HEK293 (cell line): ENCODE measurements at regions not wholly inside any gene's neighbourhood (a gene's known extent, or its start where the extent isn't known, plus 50 kb on each side); places are given as distances from the start of the nearest gene placed in this dataset.

Source experiments
- CTCF ChIA-PET: fragments of 350-600 bp; formaldehyde crosslinking; extraction: SDS; loops from one replicate; lab custom pipeline; 2021; ENCODE audit warnings: antibody characterized with exemption; lab: Yijun Ruan, JAX
- POLR2A ChIA-PET: fragments of 300-600 bp; formaldehyde crosslinking; extraction: SDS; loops from one replicate; lab custom pipeline; 2020; ENCODE audit warnings: antibody characterized with exemption, inconsistent platforms; lab: Yijun Ruan, JAX
- H3K27ac ChIP-seq: fragments of 200-500 bp; sonication (Bioruptor generic); 2 replicates; pipeline ENCODE4 v1.5.1; 2014; ENCODE audit warnings: low read depth, low read length, control low read depth, inconsistent platforms; ENCODE audit errors: extremely low read depth
- H3K36me3 ChIP-seq, 2 experiments: fragments of 200-500 bp in 1 of 2; sonication (Bioruptor generic) in 1 of 2; 1 replicate in 1 of 2; 2 replicates in 1 of 2; pipeline ENCODE4 v1.5.1; 2014 to 2017; ENCODE audit warnings: inconsistent platforms in 2 of 2, low read length in 2 of 2; ENCODE audit not compliant: control insufficient read depth in 2 of 2, insufficient read depth in 1 of 2
- H3K4me1 ChIP-seq: fragments of 200-500 bp; sonication (Bioruptor generic); 2 replicates; pipeline ENCODE4 v1.5.1; 2014; ENCODE audit warnings: mild to moderate bottlenecking, low read length, inconsistent platforms; ENCODE audit not compliant: control insufficient read depth, insufficient read depth
- H3K4me3 ChIP-seq: 2 replicates; pipeline ENCODE4 v1.5.1; 2011; ENCODE audit warnings: low read depth, mild to moderate bottlenecking, control low read depth, low read length, moderate library complexity
- H3K9me3 ChIP-seq: fragments of 200-500 bp; sonication (Bioruptor generic); 2 replicates; pipeline ENCODE4 v1.5.1; 2014; ENCODE audit warnings: low read depth, low read length, inconsistent platforms; ENCODE audit not compliant: control insufficient read depth, insufficient read depth
- KLF8 ChIP-seq: fragments of 450-650 bp; formaldehyde crosslinking; IDR thresholded peaks from 2 replicates; pipeline ENCODE4 v1.5.1; 2016; ENCODE audit warnings: missing biosample characterization, missing genetic modification characterization
- OVOL3 ChIP-seq: fragments of 450-650 bp; formaldehyde crosslinking; IDR thresholded peaks from 2 replicates; pipeline ENCODE4 v1.5.1; 2016; ENCODE audit warnings: missing biosample characterization, missing genetic modification characterization
- RBAK ChIP-seq: fragments of 450-650 bp; formaldehyde crosslinking; IDR thresholded peaks from 2 replicates; pipeline ENCODE4 v1.5.1; 2016; ENCODE audit warnings: missing biosample characterization, missing genetic modification characterization
- SCRT1 ChIP-seq: fragments of 450-650 bp; formaldehyde crosslinking; IDR thresholded peaks from 2 replicates; pipeline ENCODE4 v1.5.1; 2016; ENCODE audit warnings: missing biosample characterization, missing genetic modification characterization, borderline replicate concordance
- SP7 ChIP-seq: fragments of 450-650 bp; formaldehyde crosslinking; IDR thresholded peaks from 2 replicates; pipeline ENCODE4 v1.5.1; 2016; ENCODE audit warnings: missing biosample characterization, missing genetic modification characterization
- ZNF202 ChIP-seq: fragments of 450-650 bp; formaldehyde crosslinking; IDR thresholded peaks from 2 replicates; pipeline ENCODE4 v1.5.1; 2016; ENCODE audit warnings: missing biosample characterization, missing genetic modification characterization, borderline replicate concordance
- ZNF211 ChIP-seq: fragments of 450-650 bp; formaldehyde crosslinking; IDR thresholded peaks from 2 replicates; pipeline ENCODE4 v1.5.1; 2016; ENCODE audit warnings: low read depth, missing biosample characterization, missing genetic modification characterization
- ZNF24 ChIP-seq: fragments of 450-650 bp; formaldehyde crosslinking; IDR thresholded peaks from 2 replicates; pipeline ENCODE4 v1.5.1; 2016; ENCODE audit warnings: missing biosample characterization, missing genetic modification characterization
- ZNF302 ChIP-seq: fragments of 450-650 bp; formaldehyde crosslinking; IDR thresholded peaks from 2 replicates; pipeline ENCODE4 v1.5.1; 2016; ENCODE audit warnings: missing biosample characterization, missing genetic modification characterization, low read depth
- ZNF354C ChIP-seq: fragments of 450-650 bp; formaldehyde crosslinking; IDR thresholded peaks from 2 replicates; pipeline ENCODE4 v1.5.1; 2016; ENCODE audit warnings: missing biosample characterization, missing genetic modification characterization, low read depth, borderline replicate concordance
- ZNF416 ChIP-seq: fragments of 450-650 bp; formaldehyde crosslinking; IDR thresholded peaks from 2 replicates; pipeline ENCODE4 v1.5.1; 2016; ENCODE audit warnings: missing biosample characterization, missing genetic modification characterization
- ZNF423 ChIP-seq: fragments of 450-650 bp; formaldehyde crosslinking; IDR thresholded peaks from 2 replicates; pipeline ENCODE4 v1.5.1; 2016; ENCODE audit warnings: missing biosample characterization, missing genetic modification characterization
- ZNF501 ChIP-seq: fragments of 450-650 bp; formaldehyde crosslinking; IDR thresholded peaks from 2 replicates; pipeline ENCODE4 v1.5.1; 2016; ENCODE audit warnings: missing biosample characterization, missing genetic modification characterization
- ZNF561 ChIP-seq: fragments of 450-650 bp; IDR thresholded peaks from 2 replicates; pipeline ENCODE4 v1.5.1; 2018; ENCODE audit warnings: missing biosample characterization, missing genetic modification characterization, borderline replicate concordance
- ZNF623 ChIP-seq: fragments of 450-650 bp; formaldehyde crosslinking; IDR thresholded peaks from 2 replicates; pipeline ENCODE4 v1.5.1; 2016; ENCODE audit warnings: missing biosample characterization, missing genetic modification characterization
- ZNF658 ChIP-seq: fragments of 450-650 bp; formaldehyde crosslinking; IDR thresholded peaks from 2 replicates; pipeline ENCODE4; 2016; ENCODE audit warnings: missing biosample characterization, missing genetic modification characterization
- ZNF660 ChIP-seq: fragments of 450-650 bp; IDR thresholded peaks from 2 replicates; pipeline ENCODE4 v1.5.1; 2018; ENCODE audit warnings: missing biosample characterization, mild to moderate bottlenecking, missing genetic modification characterization
- ZNF777 ChIP-seq: fragments of 450-650 bp; formaldehyde crosslinking; IDR thresholded peaks from 2 replicates; pipeline ENCODE4 v1.5.1; 2017; ENCODE audit warnings: missing biosample characterization, missing genetic modification characterization, borderline replicate concordance
- ZSCAN23 ChIP-seq: fragments of 450-650 bp; formaldehyde crosslinking; IDR thresholded peaks from 2 replicates; pipeline ENCODE4 v1.5.1; 2016; ENCODE audit warnings: missing biosample characterization, missing genetic modification characterization
- TF ChIP-seq, protein P1 (sequence below): fragments of 450-650 bp; formaldehyde crosslinking; IDR thresholded peaks from 2 replicates; pipeline ENCODE4 v1.5.1; 2016; ENCODE audit warnings: missing biosample characterization, missing genetic modification characterization
- TF ChIP-seq, protein P2 (sequence below): fragments of 450-650 bp; formaldehyde crosslinking; IDR thresholded peaks from 2 replicates; pipeline ENCODE4 v1.5.1; 2016; ENCODE audit warnings: missing biosample characterization, missing genetic modification characterization, borderline replicate concordance
- TF ChIP-seq, protein P3 (sequence below): fragments of 450-650 bp; formaldehyde crosslinking; IDR thresholded peaks from 2 replicates; pipeline ENCODE4 v1.5.1; 2016; ENCODE audit warnings: missing biosample characterization, missing genetic modification characterization
- TF ChIP-seq, protein P4 (sequence below): fragments of 450-650 bp; formaldehyde crosslinking; IDR thresholded peaks from 2 replicates; pipeline ENCODE4 v1.5.1; 2016; ENCODE audit warnings: missing biosample characterization, missing genetic modification characterization
- TF ChIP-seq, protein P5 (sequence below): fragments of 450-650 bp; formaldehyde crosslinking; IDR thresholded peaks from 2 replicates; pipeline ENCODE4 v1.5.1; 2016; ENCODE audit warnings: missing biosample characterization, missing genetic modification characterization
- TF ChIP-seq, protein P6 (sequence below): fragments of 450-650 bp; formaldehyde crosslinking; IDR thresholded peaks from 2 replicates; pipeline ENCODE4 v1.5.1; 2016; ENCODE audit warnings: missing biosample characterization, missing genetic modification characterization

DNA sequence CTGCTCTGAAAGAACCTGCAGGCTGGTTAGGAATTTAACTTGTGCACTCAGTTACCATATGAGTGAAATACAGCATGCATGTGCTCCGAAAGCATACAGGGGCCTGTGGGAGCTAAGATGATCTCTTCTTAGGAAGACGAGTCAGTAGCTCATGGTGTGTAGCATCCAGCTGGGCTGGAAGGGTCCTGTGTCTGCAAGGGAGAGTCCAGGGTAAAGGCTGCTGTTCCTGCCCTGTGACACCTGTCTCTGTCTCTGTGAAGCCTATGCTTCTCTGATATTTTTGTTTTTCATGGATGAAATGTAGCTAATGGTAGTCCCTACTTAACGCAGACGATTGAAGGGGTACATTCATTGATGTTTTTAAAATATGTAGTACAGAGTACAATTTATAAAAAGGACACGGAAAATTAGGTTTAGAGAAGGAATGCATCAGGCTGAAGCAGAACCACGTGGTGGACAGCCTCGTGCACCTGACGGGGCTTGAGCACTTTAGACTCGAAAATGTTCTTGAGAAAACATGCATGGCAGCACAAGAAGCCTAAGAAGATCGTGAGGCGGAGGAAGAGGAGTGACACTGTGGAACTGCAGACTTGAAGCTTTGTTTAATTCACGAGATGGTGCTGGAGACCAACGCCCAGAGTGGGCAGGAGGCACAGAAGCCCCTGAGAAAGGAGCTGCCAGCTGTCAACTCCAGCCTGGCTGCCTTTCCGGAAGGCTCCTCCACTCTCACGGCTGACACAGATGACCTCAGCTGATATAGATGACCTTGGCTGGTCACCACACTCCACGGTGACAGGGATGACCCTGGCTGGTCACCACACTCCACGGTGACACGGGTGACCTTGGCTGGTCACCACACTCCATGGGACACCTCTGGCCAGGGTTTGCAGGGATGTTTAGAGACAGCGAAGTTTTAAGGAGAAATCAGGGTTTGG lies 110.6 kb downstream of the TMEM18 start:
- Histone ChIP-seq H3K4me1 (peaks cover 4% of the 10 kb centered on the region), H3K27ac (no peak overlapping the region), H3K9me3 (no peaks in the 10 kb centered on the region), H3K4me3 (no peak overlapping the region), H3K36me3 (no peaks in the 10 kb centered on the region)
- ChIA-PET POLR2A (no interaction called here), CTCF (interaction anchor here (1.1 kb wide), 1 partner anchor 12 kb away, joined by 4 read pairs; no protein-coding TSS in a partner anchor)
- TF ChIP-seq, protein P1, sequence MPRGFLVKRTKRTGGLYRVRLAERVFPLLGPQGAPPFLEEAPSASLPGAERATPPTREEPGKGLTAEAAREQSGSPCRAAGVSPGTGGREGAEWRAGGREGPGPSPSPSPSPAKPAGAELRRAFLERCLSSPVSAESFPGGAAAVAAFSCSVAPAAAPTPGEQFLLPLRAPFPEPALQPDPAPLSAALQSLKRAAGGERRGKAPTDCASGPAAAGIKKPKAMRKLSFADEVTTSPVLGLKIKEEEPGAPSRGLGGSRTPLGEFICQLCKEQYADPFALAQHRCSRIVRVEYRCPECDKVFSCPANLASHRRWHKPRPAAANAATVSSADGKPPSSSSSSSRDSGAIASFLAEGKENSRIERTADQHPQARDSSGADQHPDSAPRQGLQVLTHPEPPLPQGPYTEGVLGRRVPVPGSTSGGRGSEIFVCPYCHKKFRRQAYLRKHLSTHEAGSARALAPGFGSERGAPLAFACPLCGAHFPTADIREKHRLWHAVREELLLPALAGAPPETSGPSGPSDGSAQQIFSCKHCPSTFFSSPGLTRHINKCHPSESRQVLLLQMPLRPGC (tag by site-specific recombination), result no peak
- TF ChIP-seq, protein P2, sequence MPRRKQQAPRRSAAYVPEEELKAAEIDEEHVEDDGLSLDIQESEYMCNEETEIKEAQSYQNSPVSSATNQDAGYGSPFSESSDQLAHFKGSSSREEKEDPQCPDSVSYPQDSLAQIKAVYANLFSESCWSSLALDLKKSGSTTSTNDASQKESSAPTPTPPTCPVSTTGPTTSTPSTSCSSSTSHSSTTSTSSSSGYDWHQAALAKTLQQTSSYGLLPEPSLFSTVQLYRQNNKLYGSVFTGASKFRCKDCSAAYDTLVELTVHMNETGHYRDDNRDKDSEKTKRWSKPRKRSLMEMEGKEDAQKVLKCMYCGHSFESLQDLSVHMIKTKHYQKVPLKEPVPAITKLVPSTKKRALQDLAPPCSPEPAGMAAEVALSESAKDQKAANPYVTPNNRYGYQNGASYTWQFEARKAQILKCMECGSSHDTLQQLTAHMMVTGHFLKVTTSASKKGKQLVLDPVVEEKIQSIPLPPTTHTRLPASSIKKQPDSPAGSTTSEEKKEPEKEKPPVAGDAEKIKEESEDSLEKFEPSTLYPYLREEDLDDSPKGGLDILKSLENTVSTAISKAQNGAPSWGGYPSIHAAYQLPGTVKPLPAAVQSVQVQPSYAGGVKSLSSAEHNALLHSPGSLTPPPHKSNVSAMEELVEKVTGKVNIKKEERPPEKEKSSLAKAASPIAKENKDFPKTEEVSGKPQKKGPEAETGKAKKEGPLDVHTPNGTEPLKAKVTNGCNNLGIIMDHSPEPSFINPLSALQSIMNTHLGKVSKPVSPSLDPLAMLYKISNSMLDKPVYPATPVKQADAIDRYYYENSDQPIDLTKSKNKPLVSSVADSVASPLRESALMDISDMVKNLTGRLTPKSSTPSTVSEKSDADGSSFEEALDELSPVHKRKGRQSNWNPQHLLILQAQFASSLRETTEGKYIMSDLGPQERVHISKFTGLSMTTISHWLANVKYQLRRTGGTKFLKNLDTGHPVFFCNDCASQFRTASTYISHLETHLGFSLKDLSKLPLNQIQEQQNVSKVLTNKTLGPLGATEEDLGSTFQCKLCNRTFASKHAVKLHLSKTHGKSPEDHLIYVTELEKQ (tag by site-specific recombination), result no peak
- TF ChIP-seq ZNF416 (tag by site-specific recombination) (no peak), ZNF501 (tag by site-specific recombination) (no peak), ZNF202 (tag by site-specific recombination) (no peak)
- TF ChIP-seq, protein P3, sequence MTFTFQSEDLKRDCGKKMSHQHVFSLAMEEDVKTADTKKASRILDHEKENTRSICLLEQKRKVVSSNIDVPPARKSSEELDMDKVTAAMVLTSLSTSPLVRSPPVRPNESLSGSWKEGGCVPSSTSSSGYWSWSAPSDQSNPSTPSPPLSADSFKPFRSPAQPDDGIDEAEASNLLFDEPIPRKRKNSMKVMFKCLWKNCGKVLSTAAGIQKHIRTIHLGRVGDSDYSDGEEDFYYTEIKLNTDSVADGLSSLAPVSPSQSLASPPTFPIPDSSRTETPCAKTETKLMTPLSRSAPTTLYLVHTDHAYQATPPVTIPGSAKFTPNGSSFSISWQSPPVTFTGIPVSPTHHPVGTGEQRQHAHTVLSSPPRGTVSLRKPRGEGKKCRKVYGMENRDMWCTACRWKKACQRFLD (tag by site-specific recombination), result no peak

DNA sequence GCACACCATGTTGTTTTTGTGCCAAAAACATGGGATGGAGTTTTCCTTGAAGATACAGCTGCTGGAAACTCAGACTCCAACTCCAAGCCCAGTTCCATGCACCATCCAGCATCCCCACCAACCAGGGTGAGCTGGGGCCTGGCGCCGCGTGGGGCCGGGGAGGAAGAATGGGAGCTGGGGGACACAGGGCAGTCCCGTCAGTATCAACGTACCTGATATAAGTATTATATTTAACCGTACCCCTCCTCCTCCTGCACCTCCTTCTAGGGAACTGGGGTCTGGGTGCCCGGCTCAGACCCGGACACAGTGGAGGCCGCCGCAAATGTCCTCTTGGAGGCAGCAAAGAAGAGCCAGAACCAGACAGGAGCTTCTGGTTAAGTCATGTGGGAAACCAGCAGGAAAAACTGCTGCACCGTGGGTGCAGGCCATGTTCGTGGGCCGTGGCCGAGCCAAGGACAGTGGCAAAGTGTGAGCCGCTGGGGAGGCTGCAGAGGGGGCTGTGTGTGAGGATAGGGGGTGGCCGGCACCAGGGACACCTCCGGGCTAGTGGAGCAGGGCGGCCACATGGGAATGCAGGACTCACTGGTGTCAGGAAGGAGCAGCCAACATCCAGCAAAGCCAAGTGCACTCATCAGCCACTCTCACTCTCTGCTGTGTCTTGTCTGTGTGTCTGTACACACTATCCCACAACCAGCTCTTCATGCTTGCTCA lies 112.6 kb downstream of the TMEM18 start:
- CTCF ChIA-PET, result no interaction called here
- no peaks in the 10 kb centered on the region for H3K9me3 ChIP-seq
- POLR2A ChIA-PET, result no interaction called here
- H3K36me3 ChIP-seq, result no peaks in the 10 kb centered on the region
- H3K4me3 ChIP-seq, result no peak overlapping the region
- peaks cover 4% of the 10 kb centered on the region for H3K4me1 ChIP-seq
- no peak overlapping the region for H3K27ac ChIP-seq
- TF ChIP-seq SP7 (tag by site-specific recombination) (no peak), ZNF354C (tag by site-specific recombination) (no peak), ZNF777 (no peak), KLF8 (tag by site-specific recombination) (no peak), ZNF423 (tag by site-specific recombination) (no peak), ZNF24 (no peak), ZNF660 (tag by site-specific recombination) (no peak), ZNF302 (no peak), ZSCAN23 (no peak), ZNF561 (no peak), SCRT1 (tag by site-specific recombination) (no peak), RBAK (no peak), ZNF658 (no peak), OVOL3 (tag by site-specific recombination) (no peak), ZNF623 (tag by site-specific recombination) (no peak), ZNF211 (tag by site-specific recombination) (no peak)
- TF ChIP-seq, protein P4, sequence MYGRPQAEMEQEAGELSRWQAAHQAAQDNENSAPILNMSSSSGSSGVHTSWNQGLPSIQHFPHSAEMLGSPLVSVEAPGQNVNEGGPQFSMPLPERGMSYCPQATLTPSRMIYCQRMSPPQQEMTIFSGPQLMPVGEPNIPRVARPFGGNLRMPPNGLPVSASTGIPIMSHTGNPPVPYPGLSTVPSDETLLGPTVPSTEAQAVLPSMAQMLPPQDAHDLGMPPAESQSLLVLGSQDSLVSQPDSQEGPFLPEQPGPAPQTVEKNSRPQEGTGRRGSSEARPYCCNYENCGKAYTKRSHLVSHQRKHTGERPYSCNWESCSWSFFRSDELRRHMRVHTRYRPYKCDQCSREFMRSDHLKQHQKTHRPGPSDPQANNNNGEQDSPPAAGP (tag by site-specific recombination), result no peak
- TF ChIP-seq, protein P5, sequence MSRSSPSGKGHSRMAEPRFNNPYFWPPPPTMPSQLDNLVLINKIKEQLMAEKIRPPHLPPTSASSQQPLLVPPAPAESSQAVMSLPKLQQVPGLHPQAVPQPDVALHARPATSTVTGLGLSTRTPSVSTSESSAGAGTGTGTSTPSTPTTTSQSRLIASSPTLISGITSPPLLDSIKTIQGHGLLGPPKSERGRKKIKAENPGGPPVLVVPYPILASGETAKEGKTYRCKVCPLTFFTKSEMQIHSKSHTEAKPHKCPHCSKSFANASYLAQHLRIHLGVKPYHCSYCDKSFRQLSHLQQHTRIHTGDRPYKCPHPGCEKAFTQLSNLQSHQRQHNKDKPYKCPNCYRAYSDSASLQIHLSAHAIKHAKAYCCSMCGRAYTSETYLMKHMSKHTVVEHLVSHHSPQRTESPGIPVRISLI (tag by site-specific recombination), result no peak
- TF ChIP-seq, protein P6, sequence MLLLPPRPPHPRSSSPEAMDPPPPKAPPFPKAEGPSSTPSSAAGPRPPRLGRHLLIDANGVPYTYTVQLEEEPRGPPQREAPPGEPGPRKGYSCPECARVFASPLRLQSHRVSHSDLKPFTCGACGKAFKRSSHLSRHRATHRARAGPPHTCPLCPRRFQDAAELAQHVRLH (tag by site-specific recombination), result no peak
